ENCODE measurements at regions not wholly inside any gene's neighbourhood (a gene's known extent, or its start where the extent isn't known, plus 50 kb on each side); places are given as distances from the start of the nearest gene placed in this dataset.

DNA sequence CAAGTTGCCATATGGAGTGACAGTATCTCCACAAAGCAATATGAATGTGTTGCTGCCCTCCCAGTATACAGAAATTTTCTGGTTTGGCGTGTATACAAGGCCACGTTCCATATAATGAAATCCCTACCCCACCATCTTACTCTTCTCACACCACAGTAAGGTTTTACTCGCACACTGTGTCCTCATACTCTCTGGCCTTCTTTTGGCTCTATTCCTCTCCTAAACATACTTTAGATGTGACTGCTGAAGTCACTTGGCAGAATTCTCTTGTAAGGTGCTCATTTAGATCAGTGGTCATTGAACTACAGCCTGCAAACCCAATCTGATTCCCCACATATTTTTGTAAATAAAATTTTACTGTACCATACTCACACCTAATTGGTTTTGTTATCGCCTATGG, 123.2 kb downstream of the RFPL4B start:
- TF ChIP-seq POLR2AphosphoS5 (IDR thresholded peaks at IDR 0.05; ENCODE audit: low read depth, low read length) (no peak), REST (IDR thresholded peaks at IDR 0.05; ENCODE audit: insufficient read depth in 1 of 2, low read depth in 2 of 2, low read length in 2 of 2) (no peak), FOXP2 (optimal IDR thresholded peaks at IDR 0.05; ENCODE audit: borderline replicate concordance, extremely low read depth, extremely low read length, insufficient read depth) (no peak), TAF1 (IDR thresholded peaks at IDR 0.05; ENCODE audit: borderline replicate concordance, insufficient read depth, low read length) (no peak), SIN3A (IDR thresholded peaks at IDR 0.05; ENCODE audit: borderline replicate concordance, insufficient read depth, low read length) (no peak)
